Mammary epithelial cell (primary cell): ENCODE measurements at regions not wholly inside any gene's neighbourhood (a gene's known extent, or its start where the extent isn't known, plus 50 kb on each side); places are given as distances from the start of the nearest gene placed in this dataset.

Source experiments
- CTCF ChIP-seq, 2 donors: IDR thresholded peaks in 1 of 2; conservative IDR thresholded peaks in 1 of 2; 2 replicates each; pipeline ENCODE4 v1.5.1; 2011 to 2012; ENCODE audit warnings: inconsistent platforms in 2 of 2, low read length in 2 of 2, mild to moderate bottlenecking in 2 of 2, control low read depth in 1 of 2, low read depth in 1 of 2; ENCODE audit not compliant: insufficient read depth in 1 of 2; ENCODE audit errors: extremely low read depth in 1 of 2
- EZH2 ChIP-seq: IDR thresholded peaks from 2 replicates; pipeline ENCODE4 v1.6.1; 2012; ENCODE audit warnings: low read length, inconsistent platforms, borderline replicate concordance

DNA sequence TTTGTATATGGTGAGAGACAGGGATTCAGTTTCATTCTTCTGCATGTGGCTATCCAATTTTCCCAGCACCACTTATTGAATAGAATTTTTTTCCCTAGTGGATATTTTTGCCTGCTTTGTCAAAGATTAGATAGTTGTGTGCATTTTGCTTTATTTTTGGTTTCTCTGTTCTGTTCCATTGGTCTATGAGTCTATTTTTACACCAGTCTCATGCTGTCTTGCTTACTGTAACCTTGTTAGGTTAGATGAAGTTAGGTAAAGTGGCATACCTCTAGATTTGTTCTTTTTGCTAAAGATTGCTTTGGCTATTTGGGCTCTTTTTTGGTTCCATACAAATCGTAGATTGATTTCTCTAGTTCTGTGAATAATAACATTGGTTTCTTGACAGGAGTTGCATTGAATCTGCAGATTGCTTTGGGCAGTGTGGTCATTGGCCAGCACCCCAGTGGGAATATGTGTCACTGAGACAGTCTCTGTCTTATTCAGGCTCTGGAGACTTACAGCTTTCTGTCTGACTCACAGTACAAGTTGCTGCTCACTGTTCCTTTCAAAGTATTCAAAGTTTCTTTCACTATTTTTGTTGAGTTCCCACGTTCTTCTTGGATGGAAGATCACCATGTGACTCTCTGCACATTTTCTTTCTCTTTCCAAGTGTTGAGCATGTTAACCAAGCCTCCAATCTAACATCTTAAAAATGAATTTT, 709.1 kb downstream of the CDH11 start:
- TF ChIP-seq CTCF (conservative IDR thresholded peaks at IDR 0.05 in 1 of 2, IDR thresholded peaks at IDR 0.05 in 1 of 2; ENCODE audit: extremely low read depth in 1 of 2, insufficient read depth in 1 of 2, low read depth in 1 of 2, low read length in 2 of 2), result no peak
- TF ChIP-seq EZH2, result no peak
